Skin epidermis (tissue), 12 donors: ENCODE measurements at regions not wholly inside any gene's neighbourhood (a gene's known extent, or its start where the extent isn't known, plus 50 kb on each side); places are given as distances from the start of the nearest gene placed in this dataset.
"Not testable (repeated sequence)": the region's sequence is repeated elsewhere in the genome, so short reads cannot be mapped to it uniquely, and the experiment has no call there.

Experiments used
- H3K27ac ChIP-seq, 21 experiments: fragments of 200-600 bp; sonication (generic) in 11 of 21; one replicate each; pipeline ENCODE4 v1.5.0; 2020; ENCODE audit warnings: mild to moderate bottlenecking in 3 of 21, inconsistent platforms in 2 of 21, moderate library complexity in 2 of 21
- H3K4me3 ChIP-seq, 7 experiments: fragments of 200-600 bp; sonication (generic) in 2 of 7; one replicate each; pipeline ENCODE4 v1.5.0; 2020; ENCODE audit warnings: inconsistent platforms in 2 of 7, mild to moderate bottlenecking in 2 of 7, moderate library complexity in 1 of 7

- no peak overlapping the region for H3K4me3 ChIP-seq
- no peak overlapping the region for H3K27ac ChIP-seq
Measured at GRCh38 chr14:48391661-48392060, 716.3 kb upstream of the MDGA2 start.

- Histone ChIP-seq H3K27ac (no peak overlapping the region), H3K4me3 (no peak overlapping the region)
Measured at GRCh38 chr14:48390346-48390745, 714.9 kb upstream of the MDGA2 start.

- no peak overlapping the region for H3K27ac ChIP-seq
Measured at GRCh38 chr14:48384821-48385220, 709.4 kb upstream of the MDGA2 start.

GRCh38 chr14:48382961-48383360 is 707.6 kb upstream of the MDGA2 start:
- Histone ChIP-seq H3K27ac (no peak overlapping the region), H3K4me3 (no peak overlapping the region)

More at GRCh38 chr14:48384821-48385220, 709.4 kb upstream of the MDGA2 start:
- no peak overlapping the region for H3K4me3 ChIP-seq

- H3K4me3 ChIP-seq: no peak overlapping the region
- H3K27ac ChIP-seq: no peak overlapping the region
Measured at GRCh38 chr14:48378541-48378940, 703.1 kb upstream of the MDGA2 start.

- Histone ChIP-seq H3K4me3 (no peak overlapping the region), H3K27ac (no peak overlapping the region)
Measured at GRCh38 chr14:48373981-48374380, 698.6 kb upstream of the MDGA2 start.

- Histone ChIP-seq H3K27ac (no peak overlapping the region), H3K4me3 (no peak overlapping the region)
Measured at GRCh38 chr14:48350971-48351370, 675.6 kb upstream of the MDGA2 start.

- no peak overlapping the region for H3K4me3 ChIP-seq
Measured at GRCh38 chr14:48349689-48350088, 674.3 kb upstream of the MDGA2 start.

GRCh38 chr14:48341069-48341468 is 665.7 kb upstream of the MDGA2 start:
- Histone ChIP-seq H3K4me3 (no peak overlapping the region), H3K27ac (no peak overlapping the region)

More at GRCh38 chr14:48349689-48350088, 674.3 kb upstream of the MDGA2 start:
- no peak overlapping the region for H3K27ac ChIP-seq

GRCh38 chr14:48333221-48333920 is 658.0 kb upstream of the MDGA2 start:
- Histone ChIP-seq H3K27ac (no peak overlapping the region), H3K4me3 (no peak overlapping the region)

- no peak overlapping the region for H3K27ac ChIP-seq
- H3K4me3 ChIP-seq: no peak overlapping the region
Measured at GRCh38 chr14:48331421-48331820, 656.0 kb upstream of the MDGA2 start.

GRCh38 chr14:48325486-48325885 is 650.1 kb upstream of the MDGA2 start:
- no peak overlapping the region for H3K4me3 ChIP-seq
- H3K27ac ChIP-seq: no peak overlapping the region

- Histone ChIP-seq H3K4me3 (no peak overlapping the region), H3K27ac (no peak overlapping the region)
Measured at GRCh38 chr14:48323665-48324064, 648.3 kb upstream of the MDGA2 start.

- no peak overlapping the region for H3K4me3 ChIP-seq
Measured at GRCh38 chr14:48319823-48320222, 644.4 kb upstream of the MDGA2 start.

GRCh38 chr14:48304729-48305128 is 629.3 kb upstream of the MDGA2 start:
- no peak overlapping the region for H3K4me3 ChIP-seq
- H3K27ac ChIP-seq: no peak overlapping the region

More at GRCh38 chr14:48319823-48320222, 644.4 kb upstream of the MDGA2 start:
- H3K27ac ChIP-seq: no peak overlapping the region

- no peak overlapping the region for H3K4me3 ChIP-seq
- H3K27ac ChIP-seq: no peak overlapping the region
Measured at GRCh38 chr14:48289701-48290100, 614.3 kb upstream of the MDGA2 start.

- H3K4me3 ChIP-seq, H3K27ac ChIP-seq: not testable (repeated sequence)
Measured at GRCh38 chr14:48285217-48285616, 609.8 kb upstream of the MDGA2 start.

- Histone ChIP-seq H3K27ac (no peak overlapping the region), H3K4me3 (no peak overlapping the region)
Measured at GRCh38 chr14:48275301-48275700, 599.9 kb upstream of the MDGA2 start.

- H3K4me3 ChIP-seq: no peak overlapping the region
- H3K27ac ChIP-seq: no peak overlapping the region
Measured at GRCh38 chr14:48274826-48275225, 599.4 kb upstream of the MDGA2 start.

GRCh38 chr14:48267926-48268325 is 592.5 kb upstream of the MDGA2 start:
- H3K4me3 ChIP-seq, H3K27ac ChIP-seq: not testable (repeated sequence)

- not testable (repeated sequence) for H3K27ac ChIP-seq, H3K4me3 ChIP-seq
Measured at GRCh38 chr14:48266201-48266600, 590.8 kb upstream of the MDGA2 start.

- no peak overlapping the region for H3K4me3 ChIP-seq
- no peak overlapping the region for H3K27ac ChIP-seq
Measured at GRCh38 chr14:48261436-48261835, 586.0 kb upstream of the MDGA2 start.
